MCF 10A (cell line): ENCODE measurements at regions not wholly inside any gene's neighbourhood (a gene's known extent, or its start where the extent isn't known, plus 50 kb on each side); places are given as distances from the start of the nearest gene placed in this dataset.

Source experiments
- BruUV-seq: library from RNA; stranded (reverse); fragments of 400-500 nt; replicated peaks from 2 replicates; lab custom pipeline; 2021; lab: Mats Ljungman, UMichigan
- CTCF ChIA-PET: fragments of 300-600 bp; sonication (Branson Sonifier 250); formaldehyde crosslinking; extraction: SDS; loops from one replicate; lab custom pipeline; 2021; ENCODE audit warnings: antibody characterized with exemption, inconsistent platforms; lab: Yijun Ruan, JAX
- POLR2A ChIA-PET: fragments of 300-600, 350-650 bp; sonication (Branson Sonifier 250); formaldehyde crosslinking; extraction: SDS; loops from one replicate; lab custom pipeline; 2020; ENCODE audit warnings: antibody characterized with exemption, inconsistent platforms; lab: Yijun Ruan, JAX
- DNase-seq: peaks from one replicate; pipeline ENCODE4 v3.0.0-alpha.2; 2018; ENCODE audit not compliant: unreplicated experiment
- H3K27ac Mint-ChIP-seq: one replicate; pipeline ENCODE4 v1.8.0; 2022; ENCODE audit warnings: mild to moderate bottlenecking, low read depth, mixed read lengths; ENCODE audit not compliant: unreplicated experiment
- H3K27me3 Mint-ChIP-seq: one replicate; pipeline ENCODE4 v1.8.0; 2022; ENCODE audit warnings: mixed read lengths; ENCODE audit not compliant: insufficient read depth, unreplicated experiment
- H3K36me3 Mint-ChIP-seq: one replicate; pipeline ENCODE4 v1.8.0; 2022; ENCODE audit warnings: mild to moderate bottlenecking, moderate library complexity, mixed read lengths; ENCODE audit not compliant: insufficient read depth, unreplicated experiment
- H3K4me1 Mint-ChIP-seq: one replicate; pipeline ENCODE4 v1.8.0; 2022; ENCODE audit warnings: mixed read lengths; ENCODE audit not compliant: insufficient read depth, unreplicated experiment
- H3K4me3 Mint-ChIP-seq: one replicate; pipeline ENCODE4 v1.8.0; 2022; ENCODE audit warnings: mild to moderate bottlenecking, moderate library complexity, mixed read lengths; ENCODE audit not compliant: unreplicated experiment
- H3K9me3 Mint-ChIP-seq: one replicate; pipeline ENCODE4 v1.8.0; 2022; ENCODE audit warnings: mixed read lengths; ENCODE audit not compliant: unreplicated experiment
- CTCF ChIP-seq: fragments of 200-600 bp; IDR thresholded peaks from one replicate; pipeline ENCODE4 v1.8.0; 2022; ENCODE audit warnings: antibody characterized with exemption, mild to moderate bottlenecking; ENCODE audit not compliant: unreplicated experiment
- intact Hi-C: fragments of 100-400 bp; cut with micrococcal nuclease; formaldehyde crosslinking; loops from 2 replicates; pipeline ENCODE4 v1.14.1; 2022

GRCh38 chr14:53473480-53473879 lies 320.4 kb upstream of the DDHD1 start:
- no TSS peak for BruUV-seq
- no peak for DNase-seq
- H3K27ac Mint-ChIP-seq, result no peak overlapping the region
- no peak overlapping the region for H3K4me3 Mint-ChIP-seq
- H3K36me3 Mint-ChIP-seq, result no peaks in the 10 kb centered on the region
- H3K27me3 Mint-ChIP-seq, result no peaks in the 10 kb centered on the region
- no peak for TF ChIP-seq CTCF
- intact Hi-C loops, result no loop called here
- POLR2A ChIA-PET, result interaction anchor here (1.0 kb wide), 1 partner anchor 15 kb away, joined by 9 read pairs; no protein-coding TSS in a partner anchor
- no peaks in the 10 kb centered on the region for H3K4me1 Mint-ChIP-seq
- CTCF ChIA-PET, result interaction anchor here (0.8 kb wide), 1 partner anchor 15 kb away, joined by 3 read pairs; no protein-coding TSS in a partner anchor
- H3K9me3 Mint-ChIP-seq, result no peaks in the 10 kb centered on the region

GRCh38 chr14:53472306-53472705 lies 319.2 kb upstream of the DDHD1 start:
- CTCF ChIA-PET, result no interaction called here
- POLR2A ChIA-PET, result no interaction called here
- no peak for TF ChIP-seq CTCF
- Mint-ChIP-seq H3K36me3 (no peaks in the 10 kb centered on the region), H3K4me3 (no peak overlapping the region), H3K27ac (no peak overlapping the region), H3K4me1 (no peaks in the 10 kb centered on the region), H3K27me3 (no peaks in the 10 kb centered on the region), H3K9me3 (no peaks in the 10 kb centered on the region)
- intact Hi-C loops, result no loop called here
- no TSS peak for BruUV-seq
- DNase-seq, result no peak

- POLR2A ChIA-PET, result interaction anchor here (0.6 to 1.6 kb wide), 6 partner anchors 9 to 283 kb away, joined by 3 to 5 read pairs (median 3); no protein-coding TSS in a partner anchor
- H3K27me3 Mint-ChIP-seq, result no peaks in the 10 kb centered on the region
- no peak overlapping the region for H3K27ac Mint-ChIP-seq
- no peaks in the 10 kb centered on the region for H3K4me1 Mint-ChIP-seq
- BruUV-seq, result no TSS peak
- H3K4me3 Mint-ChIP-seq, result no peak overlapping the region
- no peaks in the 10 kb centered on the region for H3K9me3 Mint-ChIP-seq
- intact Hi-C loops, result no loop called here
- TF ChIP-seq CTCF, result no peak
- H3K36me3 Mint-ChIP-seq, result no peaks in the 10 kb centered on the region
- peak; percentile 10 for DNase-seq
- CTCF ChIA-PET, result interaction anchor here (0.5 to 1.2 kb wide), 4 partner anchors 9 to 859 kb away, joined by 3 to 6 read pairs (median 4); no protein-coding TSS in a partner anchor
These were observed 317.4 kb upstream of the DDHD1 start for GRCh38 chr14:53470351-53471043.

GRCh38 chr14:53468876-53469275 lies 315.8 kb upstream of the DDHD1 start:
- no peaks in the 10 kb centered on the region for H3K9me3 Mint-ChIP-seq
- POLR2A ChIA-PET, result no interaction called here
- no peak overlapping the region for H3K4me3 Mint-ChIP-seq
- H3K27ac Mint-ChIP-seq, result no peak overlapping the region
- no peaks in the 10 kb centered on the region for H3K4me1 Mint-ChIP-seq
- CTCF ChIA-PET, result interaction anchor here (0.9 kb wide), 1 partner anchor 36 kb away, joined by 4 read pairs; no protein-coding TSS in a partner anchor
- no peaks in the 10 kb centered on the region for H3K36me3 Mint-ChIP-seq
- no peak for TF ChIP-seq CTCF
- BruUV-seq, result no TSS peak
- intact Hi-C loops, result no loop called here
- no peaks in the 10 kb centered on the region for H3K27me3 Mint-ChIP-seq
- no peak for DNase-seq
